ENCODE measurements at regions not wholly inside any gene's neighbourhood (a gene's known extent, or its start where the extent isn't known, plus 50 kb on each side); places are given as distances from the start of the nearest gene placed in this dataset.

GRCh38 chr9:78808048-78808447 lies 511.1 kb downstream of the PSAT1 start:
- TF ChIP-seq CTCF (IDR thresholded peaks at IDR 0.05) (no peak), ZFX (IDR thresholded peaks at IDR 0.05; ENCODE audit: borderline replicate concordance) (no peak)
- no peak overlapping the region for H3K27ac ChIP-seq

GRCh38 chr9:78811622-78812276 lies 514.8 kb downstream of the PSAT1 start:
- no peak for TF ChIP-seq CTCF (IDR thresholded peaks at IDR 0.05)
- TF ChIP-seq ZFX (IDR thresholded peaks at IDR 0.05; ENCODE audit: borderline replicate concordance): no peak
- no peak overlapping the region for H3K27ac ChIP-seq

GRCh38 chr9:78812665-78813064 lies 515.7 kb downstream of the PSAT1 start:
- no peak overlapping the region for H3K27ac ChIP-seq
- TF ChIP-seq CTCF (IDR thresholded peaks at IDR 0.05) (no peak), ZFX (IDR thresholded peaks at IDR 0.05; ENCODE audit: borderline replicate concordance) (no peak)

- TF ChIP-seq CTCF (IDR thresholded peaks at IDR 0.05) (no peak), ZFX (IDR thresholded peaks at IDR 0.05; ENCODE audit: borderline replicate concordance) (no peak)
- no peak overlapping the region for H3K27ac ChIP-seq
These were observed 516.8 kb downstream of the PSAT1 start for GRCh38 chr9:78813602-78814180.

GRCh38 chr9:78821126-78821822 lies 524.3 kb downstream of the PSAT1 start:
- TF ChIP-seq ZFX (IDR thresholded peaks at IDR 0.05; ENCODE audit: borderline replicate concordance) (no peak), CTCF (IDR thresholded peaks at IDR 0.05) (peak; percentile 81)
- no peak overlapping the region for H3K27ac ChIP-seq

GRCh38 chr9:78826527-78826926 lies 529.6 kb downstream of the PSAT1 start:
- TF ChIP-seq CTCF (IDR thresholded peaks at IDR 0.05) (no peak), ZFX (IDR thresholded peaks at IDR 0.05; ENCODE audit: borderline replicate concordance) (no peak)
- no peak overlapping the region for H3K27ac ChIP-seq

GRCh38 chr9:78828521-78828920 lies 531.6 kb downstream of the PSAT1 start:
- no peak overlapping the region for H3K27ac ChIP-seq
- TF ChIP-seq ZFX (IDR thresholded peaks at IDR 0.05; ENCODE audit: borderline replicate concordance) (no peak), CTCF (IDR thresholded peaks at IDR 0.05) (no peak)

All from 22Rv1 (cell line).